ENCODE measurements at regions not wholly inside any gene's neighbourhood (a gene's known extent, or its start where the extent isn't known, plus 50 kb on each side); places are given as distances from the start of the nearest gene placed in this dataset.

DNA sequence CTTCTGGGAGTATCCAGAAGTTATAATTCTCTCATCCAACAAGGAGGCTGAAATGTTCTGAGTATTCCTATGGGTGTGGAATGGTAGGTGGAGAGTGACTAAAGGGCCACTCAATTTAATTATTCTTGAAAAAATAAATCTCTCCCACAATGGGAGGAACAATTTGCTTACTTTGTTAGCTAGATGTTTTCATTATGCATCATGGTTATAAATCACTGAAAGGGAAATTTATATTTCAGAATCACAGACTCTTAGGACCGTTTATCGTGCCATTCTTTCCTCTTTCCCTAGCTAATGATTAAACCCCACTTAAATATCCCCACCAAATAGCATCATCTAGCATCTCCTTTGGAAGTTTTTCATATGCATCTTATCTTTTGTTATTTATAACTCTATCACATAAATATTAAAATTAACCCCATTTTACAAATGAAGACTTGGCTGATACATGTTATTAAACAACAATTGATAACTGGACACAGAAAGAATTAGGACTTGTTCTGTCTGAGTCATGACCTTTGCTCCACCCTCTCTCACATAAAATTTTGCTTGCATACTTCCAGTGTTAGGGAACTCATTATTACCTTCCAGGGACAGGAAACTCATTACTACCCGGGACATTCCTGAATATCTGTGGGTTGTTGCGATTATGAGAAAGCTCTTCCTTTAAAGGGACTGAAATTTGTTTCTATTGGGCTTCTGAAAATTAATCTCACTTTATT, 94.9 kb upstream of the NMUR2 start:
- H3K27me3 Mint-ChIP-seq: peaks cover 24% of the 10 kb centered on the region
- no peak overlapping the region for H3K4me2 ChIP-seq (replicated peaks; ENCODE audit: low read depth, low read length, poor library complexity, severe bottlenecking)
- POLR2A ChIA-PET: no interaction called here
- no peaks in the 10 kb centered on the region for H4K20me1 ChIP-seq (ENCODE audit: control insufficient read depth, insufficient read depth, low read length, poor library complexity, severe bottlenecking)
- H3K79me2 ChIP-seq (ENCODE audit: control insufficient read depth, insufficient read depth, low read length): no peaks in the 10 kb centered on the region
- TF ChIP-seq, protein P1, sequence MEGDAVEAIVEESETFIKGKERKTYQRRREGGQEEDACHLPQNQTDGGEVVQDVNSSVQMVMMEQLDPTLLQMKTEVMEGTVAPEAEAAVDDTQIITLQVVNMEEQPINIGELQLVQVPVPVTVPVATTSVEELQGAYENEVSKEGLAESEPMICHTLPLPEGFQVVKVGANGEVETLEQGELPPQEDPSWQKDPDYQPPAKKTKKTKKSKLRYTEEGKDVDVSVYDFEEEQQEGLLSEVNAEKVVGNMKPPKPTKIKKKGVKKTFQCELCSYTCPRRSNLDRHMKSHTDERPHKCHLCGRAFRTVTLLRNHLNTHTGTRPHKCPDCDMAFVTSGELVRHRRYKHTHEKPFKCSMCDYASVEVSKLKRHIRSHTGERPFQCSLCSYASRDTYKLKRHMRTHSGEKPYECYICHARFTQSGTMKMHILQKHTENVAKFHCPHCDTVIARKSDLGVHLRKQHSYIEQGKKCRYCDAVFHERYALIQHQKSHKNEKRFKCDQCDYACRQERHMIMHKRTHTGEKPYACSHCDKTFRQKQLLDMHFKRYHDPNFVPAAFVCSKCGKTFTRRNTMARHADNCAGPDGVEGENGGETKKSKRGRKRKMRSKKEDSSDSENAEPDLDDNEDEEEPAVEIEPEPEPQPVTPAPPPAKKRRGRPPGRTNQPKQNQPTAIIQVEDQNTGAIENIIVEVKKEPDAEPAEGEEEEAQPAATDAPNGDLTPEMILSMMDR (IDR thresholded peaks at IDR 0.05): no peak
- TF ChIP-seq EZH2 (IDR thresholded peaks at IDR 0.05; ENCODE audit: borderline replicate concordance, insufficient read depth, low read depth, low read length, poor library complexity, severe bottlenecking): no peak
- no peak overlapping the region for H3K9ac ChIP-seq (ENCODE audit: low read length)
- H3K4me1 ChIP-seq (ENCODE audit: control insufficient read depth in 2 of 2, insufficient read depth in 2 of 2, low read length in 2 of 2): no peaks in the 10 kb centered on the region
- H3K9me3 ChIP-seq (ENCODE audit: control extremely low read depth in 1 of 3, control insufficient read depth in 2 of 3, insufficient read depth in 1 of 3, low read length in 2 of 3): no peaks in the 10 kb centered on the region
- no peak for ATAC-seq (ENCODE audit: low read depth)
- no CpG with 5 or more reads among the region's 4 CpGs for WGBS (ENCODE audit: insufficient coverage)
- no peaks in the 10 kb centered on the region for H3K36me3 ChIP-seq (replicated peaks in 1 of 2; ENCODE audit: control extremely low read depth in 1 of 2, control insufficient read depth in 1 of 2, extremely low read depth in 1 of 2, insufficient read depth in 2 of 2, low read length in 1 of 2)
- no peaks in the 10 kb centered on the region for H3K9me3 Mint-ChIP-seq (ENCODE audit: insufficient read depth)
- no peak overlapping the region for H3K4me3 Mint-ChIP-seq
- H2AFZ ChIP-seq (ENCODE audit: insufficient read depth, low read depth, low read length, poor library complexity, severe bottlenecking): no peak overlapping the region
- no peak overlapping the region for H3K4me3 ChIP-seq (ENCODE audit: control extremely low read depth in 1 of 5, extremely low read depth in 1 of 5, insufficient read depth in 1 of 5, low read depth in 2 of 5, low read length in 4 of 5)
- DNase-seq: no peak
- no peaks in the 10 kb centered on the region for H3K27me3 ChIP-seq (replicated peaks in 1 of 4; ENCODE audit: control extremely low read depth in 1 of 4, control insufficient read depth in 3 of 4, insufficient read depth in 4 of 4, low read length in 3 of 4)
- H3K27ac ChIP-seq (ENCODE audit: low read length in 2 of 2): no peak overlapping the region
- peaks cover 2% of the 10 kb centered on the region for H3K4me1 Mint-ChIP-seq
- no peak overlapping the region for H3K27ac Mint-ChIP-seq
- CTCF ChIA-PET: no interaction called here
- intact Hi-C loops (cut with micrococcal nuclease): no loop called here

DNA sequence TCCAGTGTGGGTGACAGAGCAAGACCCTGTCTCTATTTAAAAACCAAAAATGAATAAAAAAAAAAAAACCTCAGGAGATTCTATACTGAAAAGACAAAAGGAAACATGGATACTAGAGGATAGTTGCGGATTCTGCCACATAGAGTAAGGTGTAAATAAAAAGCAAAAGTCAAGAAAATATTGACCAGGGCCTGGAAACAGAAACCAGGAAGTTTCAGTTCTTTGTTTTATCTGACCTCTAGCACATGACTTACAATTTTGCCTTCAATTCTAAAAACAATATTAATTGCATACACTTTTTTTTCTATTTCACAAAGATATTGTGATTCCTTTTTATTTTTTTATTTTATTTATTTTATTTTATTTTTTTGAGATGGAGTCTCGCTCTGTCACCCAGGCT, 96.2 kb upstream of the NMUR2 start:
- Histone ChIP-seq H3K4me3 (ENCODE audit: control extremely low read depth in 1 of 5, extremely low read depth in 1 of 5, insufficient read depth in 1 of 5, low read depth in 2 of 5, low read length in 4 of 5) (no peak overlapping the region), H3K4me1 (ENCODE audit: control insufficient read depth in 2 of 2, insufficient read depth in 2 of 2, low read length in 2 of 2) (no peaks in the 10 kb centered on the region), H2AFZ (ENCODE audit: insufficient read depth, low read depth, low read length, poor library complexity, severe bottlenecking) (no peak overlapping the region), H3K27ac (ENCODE audit: low read length in 2 of 2) (no peak overlapping the region), H3K36me3 (replicated peaks in 1 of 2; ENCODE audit: control extremely low read depth in 1 of 2, control insufficient read depth in 1 of 2, extremely low read depth in 1 of 2, insufficient read depth in 2 of 2, low read length in 1 of 2) (no peaks in the 10 kb centered on the region), H3K4me2 (replicated peaks; ENCODE audit: low read depth, low read length, poor library complexity, severe bottlenecking) (no peak overlapping the region), H4K20me1 (ENCODE audit: control insufficient read depth, insufficient read depth, low read length, poor library complexity, severe bottlenecking) (no peaks in the 10 kb centered on the region), H3K79me2 (ENCODE audit: control insufficient read depth, insufficient read depth, low read length) (no peaks in the 10 kb centered on the region), H3K27me3 (replicated peaks in 1 of 4; ENCODE audit: control extremely low read depth in 1 of 4, control insufficient read depth in 3 of 4, insufficient read depth in 4 of 4, low read length in 3 of 4) (peaks cover 0 to 3% (median 0%) of the 10 kb centered on the region in 4 experiments), H3K9me3 (ENCODE audit: control extremely low read depth in 1 of 3, control insufficient read depth in 2 of 3, insufficient read depth in 1 of 3, low read length in 2 of 3) (no peaks in the 10 kb centered on the region), H3K9ac (ENCODE audit: low read length) (no peak overlapping the region)
- no peak overlapping the region for H3K4me3 Mint-ChIP-seq
- 100% methylated on average over 1 of the region's 2 CpGs for WGBS (ENCODE audit: insufficient coverage)
- no peaks in the 10 kb centered on the region for H3K9me3 Mint-ChIP-seq (ENCODE audit: insufficient read depth)
- ATAC-seq (ENCODE audit: low read depth) (no peak), DNase-seq (no peak)
- ChIA-PET CTCF (no interaction called here), POLR2A (no interaction called here)
- H3K27me3 Mint-ChIP-seq: peaks cover 18% of the 10 kb centered on the region
- intact Hi-C loops (cut with micrococcal nuclease): no loop called here
- no peak overlapping the region for H3K27ac Mint-ChIP-seq
- no peak for TF ChIP-seq EZH2 (IDR thresholded peaks at IDR 0.05; ENCODE audit: borderline replicate concordance, insufficient read depth, low read depth, low read length, poor library complexity, severe bottlenecking)
- TF ChIP-seq, protein P1 (IDR thresholded peaks at IDR 0.05): no peak
- peaks cover 2% of the 10 kb centered on the region for H3K4me1 Mint-ChIP-seq
